ENCODE measurements at regions not wholly inside any gene's neighbourhood (a gene's known extent, or its start where the extent isn't known, plus 50 kb on each side); places are given as distances from the start of the nearest gene placed in this dataset.

- DNase-seq = no peak
These were observed 135.9 kb downstream of the PAH start for GRCh38 chr12:102781117-102781516.

DNA sequence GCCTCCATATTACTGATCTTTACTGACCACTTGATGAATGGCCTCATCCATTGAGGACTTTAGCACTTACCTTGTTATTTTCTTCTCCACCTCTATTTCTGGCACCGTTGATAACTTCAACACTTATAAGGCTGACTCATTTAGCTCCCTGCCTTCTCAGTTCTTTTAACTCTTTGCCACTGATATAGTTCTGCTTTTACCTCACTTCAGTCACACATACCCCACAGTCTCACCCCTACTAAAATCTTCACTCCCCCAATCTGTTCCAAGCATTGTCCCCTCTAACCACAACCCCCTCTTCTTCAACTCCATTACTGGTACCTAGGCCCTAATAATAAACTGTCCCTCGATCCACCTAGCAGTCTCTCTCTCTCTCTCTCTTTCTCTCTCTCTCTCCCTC, 141.0 kb downstream of the PAH start:
- DNase-seq = no peak

DNA sequence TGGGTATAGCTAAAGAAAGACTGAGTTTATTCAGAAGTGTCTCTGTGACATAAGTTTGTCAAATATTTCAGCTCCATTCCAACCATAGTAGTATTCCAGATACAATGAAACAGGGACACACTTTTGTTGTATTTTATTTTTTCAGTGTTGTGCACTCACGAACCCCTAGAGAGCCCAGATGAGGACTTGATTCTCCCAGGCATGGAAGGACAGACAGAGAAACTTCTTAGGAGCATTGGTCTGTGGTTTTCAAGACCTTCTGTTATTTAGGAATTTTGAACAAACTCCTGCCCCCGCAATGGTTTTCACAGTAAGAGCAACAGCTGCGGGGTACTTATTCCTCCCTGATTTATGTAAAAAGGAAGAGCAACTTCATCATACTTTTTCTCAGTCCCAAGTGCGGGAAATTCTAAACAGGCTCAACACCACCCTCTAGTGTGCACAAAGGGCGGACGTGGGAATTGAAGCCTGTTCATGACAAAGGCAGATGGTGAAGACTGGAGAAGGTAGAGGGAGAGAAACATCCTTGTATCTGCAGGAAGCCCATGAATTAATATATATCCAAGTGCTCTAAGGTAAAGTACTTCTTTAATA, 147.6 kb downstream of the PAH start:
- DNase-seq = peak; percentile 2 to 40

- DNase-seq = no peak
These were observed 150.1 kb downstream of the PAH start for GRCh38 chr12:102766961-102767360.

- no peak for DNase-seq
These were observed 151.3 kb downstream of the PAH start for GRCh38 chr12:102765736-102766135.

- DNase-seq = no peak
These were observed 153.6 kb downstream of the PAH start for GRCh38 chr12:102763471-102763870.

- DNase-seq = no peak
These were observed 154.0 kb downstream of the PAH start for GRCh38 chr12:102763061-102763460.

- DNase-seq = no peak
These were observed 156.7 kb downstream of the PAH start for GRCh38 chr12:102760322-102760721.

DNA sequence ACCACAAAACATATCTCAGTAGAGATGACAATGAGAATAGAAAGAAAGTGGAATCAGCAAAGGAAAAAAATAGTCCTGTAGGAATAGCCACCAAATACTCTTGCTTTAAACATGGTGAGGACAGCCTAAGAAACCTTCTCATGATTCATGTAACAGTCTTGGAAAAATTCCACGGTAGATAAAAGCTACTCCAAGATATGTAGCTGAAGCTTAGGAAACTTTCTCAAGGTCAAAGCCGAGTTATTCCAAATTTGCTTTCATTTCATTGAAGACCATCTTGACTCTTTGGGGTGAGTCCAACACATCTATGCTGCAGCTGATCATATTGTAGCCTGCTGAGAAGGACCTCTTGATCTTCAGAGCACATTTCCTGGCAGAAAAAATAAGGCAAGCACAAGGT, 157.6 kb downstream of the PAH start:
- DNase-seq = no peak

DNA sequence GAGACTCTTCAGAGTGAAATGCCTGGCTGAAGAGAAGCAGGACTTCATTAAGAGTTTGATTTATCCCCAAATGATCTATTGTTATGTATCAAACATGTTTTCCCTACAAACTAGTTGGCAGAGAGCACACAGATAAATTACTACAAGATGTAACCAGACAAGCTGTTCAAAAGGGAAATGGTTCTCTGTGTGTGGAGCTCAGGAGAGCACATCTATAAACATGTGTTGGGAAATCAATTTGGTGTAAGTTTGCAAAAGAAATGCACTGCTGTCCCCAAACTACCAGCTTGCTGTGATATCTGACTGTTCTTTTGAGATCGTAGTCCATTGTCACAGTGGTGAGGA, 159.2 kb downstream of the PAH start:
- DNase-seq = no peak

GRCh38 chr12:102757154-102757881, 159.7 kb downstream of the PAH start:
- DNase-seq = no peak

GRCh38 chr12:102756530-102756929, 160.5 kb downstream of the PAH start:
- DNase-seq = no peak

GRCh38 chr12:102755266-102755665, 161.8 kb downstream of the PAH start:
- no peak for DNase-seq

GRCh38 chr12:102753802-102754201, 163.2 kb downstream of the PAH start:
- no peak for DNase-seq

GRCh38 chr12:102748704-102749103, 168.3 kb downstream of the PAH start:
- DNase-seq = no peak

- DNase-seq = no peak
These were observed 170.1 kb downstream of the PAH start for GRCh38 chr12:102746963-102747362.

DNA sequence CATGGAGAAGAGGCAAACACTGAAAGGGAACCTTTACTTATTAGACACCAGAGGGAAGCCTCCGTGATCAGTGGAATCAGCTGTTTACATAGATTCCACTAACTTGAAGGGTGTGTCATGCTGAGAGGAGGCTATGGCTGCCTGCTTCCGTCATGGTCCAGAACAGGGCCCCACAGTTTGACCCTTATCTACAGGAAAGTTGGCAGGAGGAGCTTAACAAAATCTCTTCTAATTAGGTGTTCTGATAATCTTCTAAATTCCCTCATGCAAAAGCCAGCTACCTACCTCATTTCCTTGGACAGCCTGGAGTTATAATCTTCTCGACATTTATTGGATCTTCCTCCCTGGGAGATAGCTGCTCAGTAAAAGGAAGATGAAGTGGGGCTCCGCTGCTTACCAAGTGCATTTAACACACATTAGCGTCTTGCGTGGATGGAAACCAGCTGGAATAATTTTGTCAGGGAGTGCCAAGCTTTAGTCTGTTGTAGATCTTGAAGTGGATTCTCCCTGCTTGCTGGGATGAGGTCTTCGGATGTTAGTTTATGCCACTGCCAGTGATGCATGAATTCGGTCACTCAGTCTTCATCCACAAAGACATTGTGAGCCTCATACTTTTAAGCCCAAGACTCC, 171.0 kb downstream of the PAH start:
- DNase-seq = no peak

GRCh38 chr12:102741196-102741595, 175.8 kb downstream of the PAH start:
- DNase-seq = no peak

DNA sequence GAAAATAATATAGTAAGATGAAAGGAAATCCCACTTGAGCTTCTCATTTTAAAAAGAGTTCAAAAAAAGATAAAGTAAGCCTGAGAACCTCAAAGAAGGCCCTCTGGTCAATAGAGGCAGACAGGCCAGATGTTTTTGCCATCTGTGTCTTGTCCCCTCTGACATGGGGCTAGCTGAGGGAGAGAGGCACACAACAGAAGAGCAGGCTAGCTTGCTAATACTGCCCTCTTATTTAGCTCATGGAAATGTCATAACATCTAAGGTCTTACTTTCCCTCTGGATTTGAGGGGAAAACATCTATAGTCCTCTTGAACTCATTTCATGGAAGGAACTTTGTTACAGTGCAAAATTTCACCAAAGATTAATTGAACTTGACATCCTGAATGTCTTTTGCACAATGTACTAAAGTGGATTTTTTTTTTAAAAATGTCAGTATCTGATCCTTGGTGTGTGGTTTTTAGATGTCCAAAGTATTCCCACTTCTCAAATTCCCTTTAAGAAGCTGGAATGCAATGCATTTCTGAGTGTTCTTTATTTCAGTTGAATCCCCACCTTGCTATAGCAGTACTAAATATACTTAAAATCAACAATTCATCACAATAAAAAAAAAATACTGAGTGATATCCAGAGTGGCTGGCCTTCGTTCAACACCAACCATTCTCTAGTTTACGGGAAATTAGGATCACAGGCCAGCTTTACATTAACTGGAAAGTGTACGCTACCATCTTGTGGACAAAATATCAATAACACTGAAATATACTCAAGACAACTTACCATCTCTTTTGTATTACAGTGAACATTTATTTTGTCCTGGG, 176.7 kb downstream of the PAH start:
- peak in 1 of 2 experiments; percentile 0 for DNase-seq

DNA sequence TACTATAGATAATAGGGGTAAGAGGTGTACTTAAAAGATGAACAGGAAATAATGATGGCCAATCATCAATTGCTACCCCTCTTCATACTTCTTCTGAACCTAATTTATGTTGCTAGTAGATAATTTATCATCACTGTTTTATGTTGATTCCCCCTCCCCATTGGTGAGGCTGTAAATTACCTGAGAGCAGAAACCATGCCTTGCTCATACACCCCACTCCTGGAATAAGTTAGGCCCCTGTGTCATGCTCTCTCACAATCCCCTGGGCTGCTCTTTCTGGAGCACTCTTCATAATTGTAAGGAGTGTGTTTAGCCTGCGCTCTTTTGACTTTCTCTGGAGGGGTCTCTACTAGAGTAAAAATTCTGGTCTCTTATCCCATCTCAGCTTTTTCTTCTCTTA, 180.7 kb downstream of the PAH start:
- DNase-seq = no peak

GRCh38 chr12:102735104-102735503, 181.9 kb downstream of the PAH start:
- DNase-seq = no peak

DNA sequence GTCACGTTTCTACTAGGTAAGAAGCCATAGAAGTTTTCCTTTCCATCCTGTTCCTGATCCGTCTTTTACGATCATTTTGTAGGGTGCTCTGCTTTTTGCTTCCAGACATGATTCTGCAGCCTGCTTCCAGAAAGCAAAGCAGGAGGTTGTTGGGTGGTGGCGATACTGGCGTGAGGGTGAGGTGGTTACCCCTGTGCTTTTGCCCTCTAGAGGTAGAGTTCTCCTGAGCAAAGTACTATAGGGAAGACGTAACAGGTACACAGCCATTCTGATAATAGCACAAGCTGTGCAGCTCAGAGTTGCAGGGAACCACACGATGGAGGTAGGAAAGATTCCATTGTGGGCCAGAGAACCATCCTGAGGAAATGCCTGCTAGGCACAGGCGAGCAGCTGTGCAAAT, 186.0 kb downstream of the PAH start:
- DNase-seq = no peak

DNA sequence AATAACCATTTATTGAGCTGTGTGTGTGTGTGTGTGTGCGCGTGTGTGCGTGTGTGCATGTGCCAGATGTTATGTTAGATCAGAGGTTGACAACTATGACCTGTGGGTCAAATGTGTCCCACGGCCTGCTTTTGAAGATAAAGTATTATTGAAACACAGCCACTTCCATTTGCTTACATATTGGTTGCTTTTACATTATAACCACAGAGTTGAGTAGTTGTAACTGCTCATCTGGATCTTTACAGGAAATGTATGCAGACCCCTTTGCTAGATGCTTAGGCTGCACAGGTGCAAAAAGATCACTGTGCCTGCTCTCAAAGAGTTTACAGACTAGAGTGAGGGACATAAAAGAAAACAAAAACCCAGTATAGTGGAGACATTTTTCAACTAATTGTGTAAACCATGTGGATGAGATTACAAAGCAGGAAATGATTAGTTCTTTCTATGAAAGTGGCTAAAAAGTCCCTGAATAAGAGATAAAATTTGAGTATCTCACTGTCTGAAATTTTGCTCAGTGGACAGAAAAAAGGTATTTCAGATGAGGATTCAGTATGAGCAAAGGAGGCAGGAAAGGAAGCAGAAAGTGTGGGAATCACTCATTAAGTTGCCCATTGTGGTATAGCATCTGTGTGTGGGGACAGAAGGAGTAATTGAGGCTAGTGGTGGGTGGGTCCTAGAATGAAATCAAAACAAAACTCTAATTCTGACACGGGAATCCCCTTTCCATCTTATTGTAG, 188.4 kb downstream of the PAH start:
- DNase-seq = no peak
